IPS DF 6.9 (cell line): ENCODE measurements at regions not wholly inside any gene's neighbourhood (a gene's known extent, or its start where the extent isn't known, plus 50 kb on each side); places are given as distances from the start of the nearest gene placed in this dataset.

ENCODE experiments used
- DNase-seq: peaks from one replicate; pipeline ENCODE4 v3.0.0-alpha.2; 2013; ENCODE audit warnings: low read depth, low spot score
- H3K27ac ChIP-seq: one replicate; pipeline ENCODE4 v1.5.1; 2013; ENCODE audit warnings: low read length, control low read depth
- H3K27me3 ChIP-seq: 2 replicates; pipeline ENCODE4 v1.6.1; 2013; ENCODE audit warnings: mild to moderate bottlenecking, low read length; ENCODE audit not compliant: control insufficient read depth, insufficient read depth
- H3K36me3 ChIP-seq: 2 replicates; pipeline ENCODE4 v1.6.1; 2013; ENCODE audit warnings: low read length; ENCODE audit not compliant: control insufficient read depth, insufficient read depth
- H3K4me1 ChIP-seq: 2 replicates; pipeline ENCODE4 v1.6.1; 2013; ENCODE audit warnings: low read length; ENCODE audit not compliant: control insufficient read depth, insufficient read depth
- H3K4me3 ChIP-seq: 2 replicates; pipeline ENCODE4 v1.5.1; 2013; ENCODE audit warnings: mild to moderate bottlenecking, low read length
- H3K9me3 ChIP-seq: 2 replicates; pipeline ENCODE4 v1.6.1; 2013; ENCODE audit warnings: low read length, inconsistent platforms; ENCODE audit not compliant: control insufficient read depth, insufficient read depth
- WGBS: extraction: QIAGEN DNeasy Blood & Tissue Kit; methylation state at CpG from one replicate; pipeline ENCODE4 v1.1.7; 2013; ENCODE audit warnings: mixed read lengths, missing lambda C conversion rate; ENCODE audit not compliant: insufficient read length, insufficient coverage; 5-methylcytosine and 5-hydroxymethylcytosine counted together

DNA sequence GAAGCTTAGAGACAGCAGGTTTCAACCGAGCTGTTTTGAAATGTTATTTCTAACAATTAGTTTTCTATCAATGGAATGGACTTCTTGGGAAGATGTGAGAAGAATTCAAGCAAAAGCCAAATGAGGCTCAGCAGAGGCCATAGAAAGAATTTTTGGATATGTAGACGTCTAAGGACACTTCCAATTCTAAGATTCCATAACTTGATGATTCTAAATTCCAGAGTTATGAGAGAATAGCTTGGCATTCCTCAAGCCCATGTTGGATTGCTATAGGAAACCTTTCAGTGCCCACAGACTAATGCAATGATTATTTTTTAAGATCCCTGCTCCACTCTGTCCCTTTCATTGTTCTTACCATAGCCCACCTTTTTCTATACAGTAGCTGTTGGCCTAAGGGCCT is 77.2 kb upstream of the PALS2 start:
- H3K9me3 ChIP-seq, result no peaks in the 10 kb centered on the region
- no CpG with 5 or more reads among the region's 2 CpGs for WGBS
- H3K27ac ChIP-seq, result no peak overlapping the region
- no peaks in the 10 kb centered on the region for H3K4me1 ChIP-seq
- no peaks in the 10 kb centered on the region for H3K27me3 ChIP-seq
- H3K36me3 ChIP-seq, result no peaks in the 10 kb centered on the region
- no peak overlapping the region for H3K4me3 ChIP-seq
- no peak for DNase-seq

DNA sequence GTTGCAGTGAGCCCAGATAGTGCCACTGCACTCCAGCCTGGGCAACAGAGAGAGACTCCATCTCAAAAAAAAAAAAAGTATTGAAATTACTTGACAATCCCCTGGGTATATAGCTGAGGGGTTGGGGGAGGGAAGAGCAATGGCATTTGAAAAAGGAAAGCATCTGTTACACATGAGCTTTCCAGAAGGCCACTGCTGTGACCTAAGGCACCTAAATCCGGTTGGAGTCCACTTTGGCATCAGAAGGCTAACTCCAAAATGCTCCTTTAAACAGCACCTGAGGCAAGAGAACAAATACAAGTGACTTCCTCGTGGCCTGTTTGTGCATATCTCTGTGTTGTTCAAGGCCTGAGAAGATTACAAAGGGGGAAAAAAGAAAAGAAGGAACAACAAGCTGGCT is 74.8 kb upstream of the PALS2 start:
- Histone ChIP-seq H3K27ac (no peak overlapping the region), H3K27me3 (no peaks in the 10 kb centered on the region), H3K4me3 (no peak overlapping the region), H3K36me3 (no peaks in the 10 kb centered on the region), H3K4me1 (no peaks in the 10 kb centered on the region), H3K9me3 (no peaks in the 10 kb centered on the region)
- WGBS, result no CpG with 5 or more reads among the region's 2 CpGs
- DNase-seq, result no peak

DNA sequence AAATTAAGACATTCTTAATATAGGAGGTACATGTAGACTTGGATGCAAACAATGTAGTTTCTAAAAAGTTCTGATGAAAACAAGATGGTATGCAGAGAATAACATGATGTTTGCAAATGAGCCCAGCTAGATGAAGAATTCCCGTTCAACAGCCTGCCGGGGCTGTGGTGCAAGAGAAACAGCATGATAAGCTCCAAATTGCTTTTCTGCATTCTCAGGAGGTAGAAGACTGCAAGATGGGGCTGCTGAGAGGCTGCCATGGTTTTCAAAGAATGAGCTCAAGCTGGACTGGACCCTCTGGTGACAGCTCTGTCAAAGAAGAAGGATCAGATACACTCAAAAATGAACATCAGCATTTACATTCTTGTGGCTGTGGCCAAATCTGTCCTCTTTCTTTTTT is 73.4 kb upstream of the PALS2 start:
- Histone ChIP-seq H3K9me3 (no peaks in the 10 kb centered on the region), H3K36me3 (no peaks in the 10 kb centered on the region), H3K4me1 (no peaks in the 10 kb centered on the region), H3K4me3 (no peak overlapping the region), H3K27ac (no peak overlapping the region), H3K27me3 (no peaks in the 10 kb centered on the region)
- WGBS, result no CpG with 5 or more reads among the region's 2 CpGs
- DNase-seq, result no peak

GRCh38 chr7:24500599-24500998 is 72.7 kb upstream of the PALS2 start:
- Histone ChIP-seq H3K36me3 (no peaks in the 10 kb centered on the region), H3K9me3 (no peaks in the 10 kb centered on the region), H3K4me3 (no peak overlapping the region), H3K4me1 (no peaks in the 10 kb centered on the region), H3K27ac (no peak overlapping the region), H3K27me3 (no peaks in the 10 kb centered on the region)
- no peak for DNase-seq
- no CpG with 5 or more reads among the region's 3 CpGs for WGBS

GRCh38 chr7:24501009-24501408 is 72.2 kb upstream of the PALS2 start:
- Histone ChIP-seq H3K4me1 (no peaks in the 10 kb centered on the region), H3K4me3 (no peak overlapping the region), H3K9me3 (no peaks in the 10 kb centered on the region), H3K27ac (no peak overlapping the region), H3K27me3 (no peaks in the 10 kb centered on the region), H3K36me3 (no peaks in the 10 kb centered on the region)
- no peak for DNase-seq
- no CpG with 5 or more reads among the region's 7 CpGs for WGBS

- H3K27ac ChIP-seq, result no peak overlapping the region
- H3K4me3 ChIP-seq, result no peak overlapping the region
- no peaks in the 10 kb centered on the region for H3K4me1 ChIP-seq
- no peaks in the 10 kb centered on the region for H3K36me3 ChIP-seq
- no peak for DNase-seq
- no peaks in the 10 kb centered on the region for H3K9me3 ChIP-seq
- no CpG with 5 or more reads among the region's 1 CpG for WGBS
- H3K27me3 ChIP-seq, result no peaks in the 10 kb centered on the region
These were observed 71.7 kb upstream of the PALS2 start for GRCh38 chr7:24501443-24502134.

DNA sequence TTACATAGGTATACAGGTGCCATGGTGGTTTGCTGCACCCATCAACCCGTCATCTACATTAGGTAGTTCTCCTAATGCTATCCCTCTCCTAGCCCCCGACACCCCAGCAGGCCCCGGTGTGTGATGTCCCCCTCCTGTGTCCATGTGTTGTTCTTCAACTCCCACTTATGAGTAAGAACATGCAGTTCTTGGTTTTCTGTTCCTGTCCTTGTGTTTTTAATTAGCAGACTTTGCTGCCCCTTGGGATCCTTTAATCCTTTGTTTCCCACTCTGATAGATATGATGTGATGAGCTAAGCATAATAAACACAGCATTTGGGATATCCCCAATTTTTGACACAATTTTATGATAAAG is 71.1 kb upstream of the PALS2 start:
- Histone ChIP-seq H3K27ac (no peak overlapping the region), H3K27me3 (no peaks in the 10 kb centered on the region), H3K4me1 (no peaks in the 10 kb centered on the region), H3K36me3 (no peaks in the 10 kb centered on the region), H3K9me3 (no peaks in the 10 kb centered on the region), H3K4me3 (no peak overlapping the region)
- WGBS, result no CpG with 5 or more reads among the region's 3 CpGs
- DNase-seq, result no peak

GRCh38 chr7:24503506-24503905 is 69.7 kb upstream of the PALS2 start:
- WGBS, result no CpG with 5 or more reads among the region's 2 CpGs
- no peak for DNase-seq
- Histone ChIP-seq H3K4me3 (no peak overlapping the region), H3K9me3 (no peaks in the 10 kb centered on the region), H3K4me1 (no peaks in the 10 kb centered on the region), H3K27ac (no peak overlapping the region), H3K36me3 (no peaks in the 10 kb centered on the region), H3K27me3 (no peaks in the 10 kb centered on the region)

DNA sequence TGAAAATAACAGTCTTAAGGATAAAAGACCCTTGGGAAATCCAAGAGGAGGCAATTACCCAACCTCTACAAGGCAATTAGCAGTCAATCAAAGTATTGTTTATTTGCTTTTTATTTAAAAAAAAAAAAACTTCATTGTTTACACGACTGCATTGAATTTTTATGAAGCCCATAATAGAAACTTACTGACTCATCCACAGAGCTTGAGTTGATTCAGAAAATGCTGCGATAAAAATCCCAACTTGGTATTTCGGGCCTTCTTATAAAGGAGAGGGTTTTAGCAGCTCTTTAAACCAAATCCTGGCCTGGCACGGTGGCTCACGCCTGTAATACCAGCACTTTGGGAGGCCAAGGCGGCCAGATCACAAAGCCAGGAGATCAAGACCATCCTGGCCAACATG is 69.2 kb upstream of the PALS2 start:
- H3K4me3 ChIP-seq, result no peak overlapping the region
- H3K9me3 ChIP-seq, result no peaks in the 10 kb centered on the region
- H3K4me1 ChIP-seq, result no peaks in the 10 kb centered on the region
- no peak for DNase-seq
- no peak overlapping the region for H3K27ac ChIP-seq
- WGBS, result no CpG with 5 or more reads among the region's 6 CpGs
- no peaks in the 10 kb centered on the region for H3K27me3 ChIP-seq
- no peaks in the 10 kb centered on the region for H3K36me3 ChIP-seq

GRCh38 chr7:24504836-24505235 is 68.4 kb upstream of the PALS2 start:
- no peak overlapping the region for H3K27ac ChIP-seq
- no CpG with 5 or more reads among the region's 2 CpGs for WGBS
- no peaks in the 10 kb centered on the region for H3K4me1 ChIP-seq
- DNase-seq, result no peak
- no peaks in the 10 kb centered on the region for H3K36me3 ChIP-seq
- H3K4me3 ChIP-seq, result no peak overlapping the region
- H3K27me3 ChIP-seq, result no peaks in the 10 kb centered on the region
- H3K9me3 ChIP-seq, result no peaks in the 10 kb centered on the region

- WGBS, result no CpG with 5 or more reads among the region's 1 CpG
- H3K27me3 ChIP-seq, result no peaks in the 10 kb centered on the region
These were observed 67.3 kb upstream of the PALS2 start for GRCh38 chr7:24505968-24506367.

More at GRCh38 chr7:24505968-24506367, 67.3 kb upstream of the PALS2 start:
- DNase-seq, result no peak
- Histone ChIP-seq H3K9me3 (no peaks in the 10 kb centered on the region), H3K4me3 (no peak overlapping the region), H3K4me1 (no peaks in the 10 kb centered on the region), H3K36me3 (no peaks in the 10 kb centered on the region), H3K27ac (no peak overlapping the region)
